SH-SY5Y (cell line): ENCODE measurements at regions not wholly inside any gene's neighbourhood (a gene's known extent, or its start where the extent isn't known, plus 50 kb on each side); places are given as distances from the start of the nearest gene placed in this dataset.

Experiments
- GATA2 ChIP-seq: IDR thresholded peaks from 2 replicates; pipeline ENCODE4 v1.6.1; 2011; ENCODE audit warnings: mild to moderate bottlenecking, low read depth, low read length
- GATA3 ChIP-seq: IDR thresholded peaks from 2 replicates; pipeline ENCODE4 v1.6.1; 2011; ENCODE audit warnings: low read depth, mild to moderate bottlenecking, low read length, moderate library complexity

DNA sequence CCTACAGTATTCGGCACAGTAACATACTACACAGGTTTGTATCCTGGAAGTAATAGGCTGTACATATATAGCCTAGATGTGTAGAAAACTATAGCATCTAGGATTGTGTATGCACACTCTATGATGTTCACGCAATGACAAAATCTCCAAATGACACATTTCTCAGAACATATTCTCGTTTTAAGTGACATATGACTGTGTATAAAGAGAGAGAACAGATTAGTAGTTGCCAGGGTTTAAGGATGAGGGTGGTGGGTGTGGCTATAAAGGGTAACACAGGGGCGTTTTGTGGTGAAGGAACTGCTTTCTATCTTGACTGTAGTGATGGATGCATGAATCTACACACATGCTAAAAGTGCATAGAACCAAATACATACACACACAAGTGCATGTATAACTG, 101.2 kb downstream of the ARL4A start:
- no peak for TF ChIP-seq GATA3
- no peak for TF ChIP-seq GATA2
